Esophagus muscularis mucosa (tissue), 4 donors: ENCODE measurements at regions not wholly inside any gene's neighbourhood (a gene's known extent, or its start where the extent isn't known, plus 50 kb on each side); places are given as distances from the start of the nearest gene placed in this dataset.
"Not testable (repeated sequence)": the region's sequence is repeated elsewhere in the genome, so short reads cannot be mapped to it uniquely, and the experiment has no call there.

ENCODE experiments used
- DNase-seq: peaks from one replicate; pipeline ENCODE4 v3.0.0-alpha.2; 2017; ENCODE audit errors: extremely low spot score
- H3K27ac ChIP-seq, 4 donors: fragments of 200-600 bp; sonication (generic); replicated peaks in 1 of 4; 1 replicate in 3 of 4; 2 replicates in 1 of 4; pipeline ENCODE4 v1.5.1; 2016 to 2019; ENCODE audit warnings: mild to moderate bottlenecking in 1 of 4
- H3K27me3 ChIP-seq, 4 donors: fragments of 200-600 bp; sonication (generic); one replicate each; pipeline versions ENCODE4 v1.5.1 to v1.6.0; 2016 to 2019
- H3K36me3 ChIP-seq, 4 donors: fragments of 200-600 bp; sonication (generic); one replicate each; pipeline ENCODE4 v1.5.1; 2016 to 2019
- H3K4me1 ChIP-seq, 4 donors: fragments of 200-600 bp; sonication (generic); one replicate each; pipeline ENCODE4 v1.5.1; 2016 to 2019
- H3K4me3 ChIP-seq, 4 donors: fragments of 200-600 bp; sonication (generic); 1 replicate in 2 of 4; 2 replicates in 2 of 4; pipeline ENCODE4 v1.5.1; 2016 to 2019; ENCODE audit warnings: mild to moderate bottlenecking in 4 of 4, moderate library complexity in 1 of 4
- H3K9me3 ChIP-seq, 4 donors: fragments of 200-600 bp; sonication (generic); 1 replicate in 3 of 4; 2 replicates in 1 of 4; pipeline ENCODE4 v1.5.1; 2016 to 2019
- CTCF ChIP-seq, 3 experiments: fragments of 200-600 bp in 2 of 3; fragments of 450-650 bp in 1 of 3; sonication (generic) in 2 of 3; IDR thresholded peaks; one replicate each; pipeline ENCODE4 v1.5.1; 2017 to 2019; ENCODE audit warnings: antibody characterized with exemption in 3 of 3, mild to moderate bottlenecking in 2 of 3, moderate library complexity in 1 of 3
- EP300 ChIP-seq: sonication (generic); formaldehyde crosslinking; IDR thresholded peaks from one replicate; pipeline ENCODE4 v1.6.1; 2017; ENCODE audit warnings: antibody characterized with exemption
- POLR2A ChIP-seq: fragments of 450-650 bp; IDR thresholded peaks from one replicate; pipeline ENCODE4 v1.6.1; 2017; ENCODE audit warnings: antibody characterized with exemption, moderate library complexity, mild to moderate bottlenecking, low read depth
- POLR2AphosphoS5 ChIP-seq, 2 donors: sonication (generic); formaldehyde crosslinking; IDR thresholded peaks; one replicate each; pipeline ENCODE4 v1.6.1; 2017; ENCODE audit warnings: antibody characterized with exemption in 2 of 2
- WGBS: methylation state at CpG from one replicate; pipeline ENCODE4 v1.1.5; 2018; 5-methylcytosine and 5-hydroxymethylcytosine counted together
- intact Hi-C: fragments of 100-400 bp; cut with DNase I; formaldehyde crosslinking; loops from one replicate; pipeline ENCODE4 v1.15.1; 2023

- Histone ChIP-seq H3K9me3 (peaks cover 0 to 17% (median 0%) of the 10 kb centered on the region in 4 donors), H3K4me3 (no peak overlapping the region), H3K36me3 (no peaks in the 10 kb centered on the region), H3K27me3 (peaks cover 0 to 6% (median 0%) of the 10 kb centered on the region in 4 donors), H3K4me1 (no peaks in the 10 kb centered on the region), H3K27ac (no peak overlapping the region)
- DNase-seq, result no peak
- TF ChIP-seq CTCF (IDR thresholded peaks at IDR 0.05) (no peak), POLR2A (no peak), POLR2AphosphoS5 (IDR thresholded peaks at IDR 0.05) (no peak), EP300 (no peak)
- intact Hi-C loops, result no loop called here
- WGBS, result 28% methylated on average over 5 of the region's 5 CpGs
These were observed 84.0 kb upstream of the TMEM132D start for GRCh38 chr12:129987841-129988240.

- intact Hi-C loops, result no loop called here
- WGBS, result 91% methylated on average over 8 of the region's 8 CpGs
- H3K36me3 ChIP-seq, result no peaks in the 10 kb centered on the region
These were observed 90.8 kb upstream of the TMEM132D start for GRCh38 chr12:129994634-129995033.

GRCh38 chr12:129997239-129997638 lies 93.4 kb upstream of the TMEM132D start:
- DNase-seq, result no peak
- no peak overlapping the region for H3K27ac ChIP-seq
- peaks cover 0 to 9% (median 0%) of the 10 kb centered on the region in 4 donors for H3K9me3 ChIP-seq
- no peaks in the 10 kb centered on the region for H3K36me3 ChIP-seq
- H3K4me3 ChIP-seq, result no peak overlapping the region
- TF ChIP-seq CTCF (IDR thresholded peaks at IDR 0.05), result no peak
- no peak for TF ChIP-seq EP300
- TF ChIP-seq POLR2A, result no peak
- no peak for TF ChIP-seq POLR2AphosphoS5 (IDR thresholded peaks at IDR 0.05)
- H3K4me1 ChIP-seq, result no peaks in the 10 kb centered on the region
- intact Hi-C loops, result no loop called here
- peaks cover 0 to 12% (median 0%) of the 10 kb centered on the region in 4 donors for H3K27me3 ChIP-seq
- 35% methylated on average over 5 of the region's 5 CpGs for WGBS

More at GRCh38 chr12:129994634-129995033, 90.8 kb upstream of the TMEM132D start:
- H3K27me3 ChIP-seq, result peaks cover 0 to 12% (median 0%) of the 10 kb centered on the region in 4 donors
- no peak overlapping the region for H3K4me3 ChIP-seq
- no peaks in the 10 kb centered on the region for H3K4me1 ChIP-seq
- no peak overlapping the region for H3K27ac ChIP-seq
- H3K9me3 ChIP-seq, result peaks cover 0 to 9% (median 0%) of the 10 kb centered on the region in 4 donors
- DNase-seq, result no peak
- TF ChIP-seq POLR2A (no peak), POLR2AphosphoS5 (IDR thresholded peaks at IDR 0.05) (no peak), CTCF (IDR thresholded peaks at IDR 0.05) (no peak)

- H3K4me1 ChIP-seq, H3K36me3 ChIP-seq, H3K4me3 ChIP-seq, H3K27ac ChIP-seq, DNase-seq, H3K9me3 ChIP-seq, intact Hi-C loops: not testable (repeated sequence)
- peaks cover 0 to 31% (median 0%) of the 10 kb centered on the region in 4 donors for H3K27me3 ChIP-seq
- 81% methylated on average over 4 of the region's 4 CpGs for WGBS
These were observed 100.6 kb upstream of the TMEM132D start for GRCh38 chr12:130004310-130004877.

GRCh38 chr12:130007771-130008170 lies 103.9 kb upstream of the TMEM132D start:
- H3K4me1 ChIP-seq, result no peaks in the 10 kb centered on the region
- no peaks in the 10 kb centered on the region for H3K36me3 ChIP-seq
- intact Hi-C loops, result no loop called here
- no peak overlapping the region for H3K27ac ChIP-seq
- no peak for DNase-seq
- H3K4me3 ChIP-seq, result no peak overlapping the region
- TF ChIP-seq POLR2A, result no peak
- no peak for TF ChIP-seq POLR2AphosphoS5 (IDR thresholded peaks at IDR 0.05)
- no peak for TF ChIP-seq CTCF (IDR thresholded peaks at IDR 0.05)
- no peak for TF ChIP-seq EP300
- H3K9me3 ChIP-seq, result no peaks in the 10 kb centered on the region
- WGBS, result no CpG with 5 or more reads among the region's 15 CpGs
- H3K27me3 ChIP-seq, result peaks cover 0 to 55% (median 0%) of the 10 kb centered on the region in 4 donors
